Vagina (tissue), 2 donors: ENCODE measurements at regions not wholly inside any gene's neighbourhood (a gene's known extent, or its start where the extent isn't known, plus 50 kb on each side); places are given as distances from the start of the nearest gene placed in this dataset.

Source experiments
- DNase-seq, 2 donors: peaks; one replicate each; pipeline ENCODE4 v3.0.0-alpha.2; 2017; ENCODE audit errors: extremely low spot score in 2 of 2
- H3K27ac ChIP-seq: fragments of 200-600 bp; sonication (generic); one replicate; pipeline ENCODE4 v1.5.1; 2019
- H3K27me3 ChIP-seq: fragments of 200-600 bp; sonication (generic); one replicate; pipeline ENCODE4 v1.5.1; 2019
- H3K36me3 ChIP-seq, 2 donors: fragments of 200-600 bp; sonication (generic); one replicate each; pipeline ENCODE4 v1.5.1; 2017 to 2019
- H3K4me1 ChIP-seq: fragments of 200-600 bp; sonication (generic); one replicate; pipeline ENCODE4 v1.5.1; 2019
- H3K4me3 ChIP-seq, 2 donors: fragments of 200-600 bp; sonication (generic); 1 replicate in 1 of 2; 2 replicates in 1 of 2; pipeline ENCODE4 v1.5.1; 2016 to 2019
- H3K9me3 ChIP-seq: fragments of 200-600 bp; sonication (generic); one replicate; pipeline ENCODE4 v1.5.1; 2019
- POLR2A ChIP-seq, 2 donors: fragments of 450-650 bp; IDR thresholded peaks; one replicate each; pipeline ENCODE4 v1.6.1; 2017; ENCODE audit warnings: antibody characterized with exemption in 2 of 2, mild to moderate bottlenecking in 2 of 2, moderate library complexity in 2 of 2
- POLR2AphosphoS5 ChIP-seq, 2 donors: sonication (generic); formaldehyde crosslinking; IDR thresholded peaks; one replicate each; pipeline ENCODE4 v1.9.0; 2017; ENCODE audit warnings: antibody characterized with exemption in 2 of 2, mild to moderate bottlenecking in 2 of 2, low read depth in 1 of 2; ENCODE audit not compliant: insufficient read depth in 1 of 2
- intact Hi-C: fragments of 100-400 bp; cut with DNase I; formaldehyde crosslinking; loops from one replicate; pipeline ENCODE4 v1.15.1; 2023
- TF ChIP-seq, protein P1 (sequence below), 3 experiments: fragments of 450-650 bp in 2 of 3; fragments of 200-600 bp in 1 of 3; sonication (generic) in 1 of 3; IDR thresholded peaks; one replicate each; pipeline ENCODE4 v1.5.1; 2017 to 2019; ENCODE audit warnings: antibody characterized with exemption in 3 of 3, mild to moderate bottlenecking in 2 of 3, moderate library complexity in 2 of 3

DNA sequence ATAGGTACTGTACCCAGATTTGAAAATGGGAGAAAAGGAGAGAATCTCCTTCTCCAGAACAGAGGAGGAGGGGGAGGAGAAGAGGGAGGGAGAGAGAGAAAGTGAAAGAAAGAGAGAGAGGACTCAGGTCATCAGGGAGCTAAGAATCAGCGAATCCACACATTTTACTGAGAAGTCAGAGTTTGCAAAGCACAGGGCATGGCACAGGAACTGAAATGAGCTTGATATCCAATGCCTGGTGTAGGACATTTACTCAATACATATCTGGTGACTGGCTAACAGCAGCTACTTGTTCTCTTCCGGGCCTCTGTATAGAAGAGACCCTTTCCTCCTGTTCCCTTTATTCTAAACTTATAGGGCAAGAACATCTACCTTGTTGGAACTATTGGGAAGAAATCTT, 375.1 kb downstream of the KLF5 start:
- Histone ChIP-seq H3K27ac (no peak overlapping the region), H3K4me3 (no peak overlapping the region), H3K27me3 (no peaks in the 10 kb centered on the region), H3K9me3 (peaks cover 4% of the 10 kb centered on the region), H3K36me3 (no peaks in the 10 kb centered on the region), H3K4me1 (peaks cover 1% of the 10 kb centered on the region)
- DNase-seq: no peak
- intact Hi-C loops: no loop called here
- TF ChIP-seq, protein P1, sequence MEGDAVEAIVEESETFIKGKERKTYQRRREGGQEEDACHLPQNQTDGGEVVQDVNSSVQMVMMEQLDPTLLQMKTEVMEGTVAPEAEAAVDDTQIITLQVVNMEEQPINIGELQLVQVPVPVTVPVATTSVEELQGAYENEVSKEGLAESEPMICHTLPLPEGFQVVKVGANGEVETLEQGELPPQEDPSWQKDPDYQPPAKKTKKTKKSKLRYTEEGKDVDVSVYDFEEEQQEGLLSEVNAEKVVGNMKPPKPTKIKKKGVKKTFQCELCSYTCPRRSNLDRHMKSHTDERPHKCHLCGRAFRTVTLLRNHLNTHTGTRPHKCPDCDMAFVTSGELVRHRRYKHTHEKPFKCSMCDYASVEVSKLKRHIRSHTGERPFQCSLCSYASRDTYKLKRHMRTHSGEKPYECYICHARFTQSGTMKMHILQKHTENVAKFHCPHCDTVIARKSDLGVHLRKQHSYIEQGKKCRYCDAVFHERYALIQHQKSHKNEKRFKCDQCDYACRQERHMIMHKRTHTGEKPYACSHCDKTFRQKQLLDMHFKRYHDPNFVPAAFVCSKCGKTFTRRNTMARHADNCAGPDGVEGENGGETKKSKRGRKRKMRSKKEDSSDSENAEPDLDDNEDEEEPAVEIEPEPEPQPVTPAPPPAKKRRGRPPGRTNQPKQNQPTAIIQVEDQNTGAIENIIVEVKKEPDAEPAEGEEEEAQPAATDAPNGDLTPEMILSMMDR (IDR thresholded peaks at IDR 0.05): no peak
- TF ChIP-seq POLR2A (IDR thresholded peaks at IDR 0.05) (no peak), POLR2AphosphoS5 (IDR thresholded peaks at IDR 0.05; ENCODE audit: insufficient read depth in 1 of 2, low read depth in 1 of 2) (peak in 1 of 2 donors; percentile 13)

DNA sequence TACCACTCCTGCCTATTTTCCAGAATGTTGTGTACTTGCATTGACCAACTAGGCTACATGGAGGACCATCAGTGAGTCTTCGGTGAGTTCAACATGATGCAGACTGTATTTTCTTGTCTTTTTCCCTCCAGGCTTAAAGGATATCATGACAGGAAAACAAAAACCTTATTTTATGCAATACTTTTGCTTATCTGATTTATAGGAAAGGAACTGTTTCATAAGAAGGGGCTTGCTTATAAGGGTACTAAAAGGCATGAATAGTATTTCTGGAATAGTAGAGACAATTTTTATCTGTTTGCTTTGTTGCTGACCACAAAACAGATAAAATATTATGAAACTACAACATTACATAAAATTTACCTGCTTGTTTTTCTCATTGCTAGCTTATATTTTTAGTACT, 374.7 kb downstream of the KLF5 start:
- Histone ChIP-seq H3K36me3 (no peaks in the 10 kb centered on the region), H3K4me1 (peaks cover 4% of the 10 kb centered on the region), H3K9me3 (no peaks in the 10 kb centered on the region), H3K27me3 (no peaks in the 10 kb centered on the region), H3K27ac (no peak overlapping the region), H3K4me3 (no peak overlapping the region)
- DNase-seq: no peak
- intact Hi-C loops: no loop called here
- TF ChIP-seq, protein P1 (IDR thresholded peaks at IDR 0.05): no peak
- TF ChIP-seq POLR2AphosphoS5 (IDR thresholded peaks at IDR 0.05; ENCODE audit: insufficient read depth in 1 of 2, low read depth in 1 of 2) (no peak), POLR2A (IDR thresholded peaks at IDR 0.05) (no peak)

DNA sequence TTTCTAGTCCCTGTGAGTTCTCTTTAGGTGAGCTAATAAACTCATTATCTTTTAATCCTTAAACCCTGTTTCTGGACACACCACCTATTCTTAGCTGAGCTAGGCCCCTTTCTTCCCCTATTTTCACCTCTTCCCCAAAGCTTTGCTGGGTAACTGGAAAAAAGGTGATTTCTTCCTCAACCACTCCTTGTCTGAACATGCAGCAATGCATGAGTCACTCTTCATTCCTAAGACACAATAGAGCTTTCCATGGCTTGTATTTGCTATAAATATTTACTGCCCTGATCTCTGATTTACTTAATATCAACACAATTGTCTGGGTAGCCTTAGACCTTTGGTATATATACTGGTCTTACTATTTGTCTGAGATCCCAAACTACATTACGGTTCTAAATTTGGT, 370.9 kb downstream of the KLF5 start:
- TF ChIP-seq POLR2A (IDR thresholded peaks at IDR 0.05): no peak
- TF ChIP-seq POLR2AphosphoS5 (IDR thresholded peaks at IDR 0.05; ENCODE audit: insufficient read depth in 1 of 2, low read depth in 1 of 2): no peak
- TF ChIP-seq, protein P1 (IDR thresholded peaks at IDR 0.05): no peak
- H3K36me3 ChIP-seq: no peaks in the 10 kb centered on the region
- H3K4me3 ChIP-seq: no peak overlapping the region
- H3K27me3 ChIP-seq: no peaks in the 10 kb centered on the region
- DNase-seq: no peak
- H3K9me3 ChIP-seq: no peaks in the 10 kb centered on the region
- no peak overlapping the region for H3K27ac ChIP-seq
- peaks cover 4% of the 10 kb centered on the region for H3K4me1 ChIP-seq
- intact Hi-C loops: no loop called here

DNA sequence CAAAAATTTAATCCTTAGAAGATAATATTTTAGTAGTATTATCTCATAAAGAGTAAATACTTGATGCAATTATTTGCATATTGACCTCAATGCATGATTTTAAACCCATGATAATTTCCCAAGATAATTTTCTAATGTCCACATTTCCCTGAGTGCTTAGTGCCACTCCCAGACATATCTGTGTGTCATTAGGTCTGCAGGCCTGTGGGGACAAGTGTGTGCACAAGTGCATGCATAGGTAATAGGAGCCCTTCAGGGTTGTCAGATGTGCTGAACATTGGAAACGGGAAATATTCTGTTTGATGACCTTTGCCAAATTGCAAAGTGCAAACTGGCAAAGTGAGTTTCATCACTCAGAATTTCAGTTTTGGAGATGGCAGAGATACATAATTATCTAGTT, 369.9 kb downstream of the KLF5 start:
- Histone ChIP-seq H3K4me1 (peaks cover 4% of the 10 kb centered on the region), H3K4me3 (no peak overlapping the region), H3K27me3 (no peaks in the 10 kb centered on the region), H3K36me3 (no peaks in the 10 kb centered on the region), H3K27ac (no peak overlapping the region), H3K9me3 (no peaks in the 10 kb centered on the region)
- intact Hi-C loops: no loop called here
- TF ChIP-seq, protein P1 (IDR thresholded peaks at IDR 0.05): no peak
- TF ChIP-seq POLR2A (IDR thresholded peaks at IDR 0.05) (no peak), POLR2AphosphoS5 (IDR thresholded peaks at IDR 0.05; ENCODE audit: insufficient read depth in 1 of 2, low read depth in 1 of 2) (no peak)
- DNase-seq: no peak

DNA sequence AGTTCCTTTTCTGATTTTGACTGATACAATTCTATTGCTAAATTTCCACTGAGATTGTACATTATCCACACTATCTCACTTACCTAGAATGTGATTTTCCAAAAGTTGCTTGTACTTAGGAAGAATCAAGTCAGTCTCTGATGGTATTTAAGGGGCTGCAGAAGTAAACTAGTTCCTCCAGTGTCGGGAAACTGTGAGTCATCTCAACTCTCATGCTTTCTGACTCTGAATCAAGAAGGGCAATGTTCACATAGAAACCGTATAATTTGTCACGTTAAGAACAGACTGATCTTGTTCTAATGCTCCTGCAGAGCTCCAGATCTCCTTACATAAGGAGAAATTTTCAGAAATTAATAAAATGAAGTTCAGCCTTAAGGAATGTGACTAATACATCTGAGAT, 369.3 kb downstream of the KLF5 start:
- Histone ChIP-seq H3K4me3 (no peak overlapping the region), H3K4me1 (peaks cover 4% of the 10 kb centered on the region), H3K9me3 (no peaks in the 10 kb centered on the region), H3K36me3 (no peaks in the 10 kb centered on the region), H3K27ac (no peak overlapping the region), H3K27me3 (no peaks in the 10 kb centered on the region)
- DNase-seq: no peak
- no peak for TF ChIP-seq POLR2A (IDR thresholded peaks at IDR 0.05)
- TF ChIP-seq, protein P1 (IDR thresholded peaks at IDR 0.05): no peak
- no peak for TF ChIP-seq POLR2AphosphoS5 (IDR thresholded peaks at IDR 0.05; ENCODE audit: insufficient read depth in 1 of 2, low read depth in 1 of 2)
- intact Hi-C loops: no loop called here
